Kidney (tissue), 13 donors: ENCODE measurements at regions not wholly inside any gene's neighbourhood (a gene's known extent, or its start where the extent isn't known, plus 50 kb on each side); places are given as distances from the start of the nearest gene placed in this dataset.

Source experiments
- DNase-seq, 5 donors: peaks; one replicate each; pipeline ENCODE4 v3.0.0-alpha.2; 2013 to 2020
- FAIRE-seq: peaks from 2 replicates; lab custom pipeline; 2012; peaks lifted over from hg19 to GRCh38; lab: Jason Lieb, UNC
- H3K27ac ChIP-seq, 2 donors: one replicate each; pipeline ENCODE4 v1.7.0; 2013; ENCODE audit warnings: low read depth in 2 of 2, low read length in 2 of 2, inconsistent platforms in 1 of 2
- H3K27me3 ChIP-seq: one replicate; pipeline ENCODE4 v1.7.1; 2013; ENCODE audit warnings: low read length, inconsistent platforms; ENCODE audit not compliant: control insufficient read depth, insufficient read depth
- H3K36me3 ChIP-seq, 3 donors: one replicate each; pipeline versions ENCODE4 v1.7.0 to v1.7.1; 2013; ENCODE audit warnings: low read length in 3 of 3, control low read depth in 1 of 3, inconsistent platforms in 1 of 3; ENCODE audit not compliant: insufficient read depth in 3 of 3, control insufficient read depth in 2 of 3
- H3K4me1 ChIP-seq, 3 donors: one replicate each; pipeline versions ENCODE4 v1.7.0 to v1.7.1; 2013; ENCODE audit warnings: low read length in 3 of 3, inconsistent platforms in 1 of 3, low read depth in 1 of 3; ENCODE audit not compliant: control insufficient read depth in 2 of 3, insufficient read depth in 2 of 3
- H3K4me3 ChIP-seq, 3 donors: one replicate each; pipeline versions ENCODE4 v1.7.0 to v1.8.1; 2013; ENCODE audit warnings: low read length in 3 of 3, control low read depth in 1 of 3, inconsistent platforms in 1 of 3
- H3K9ac ChIP-seq, 3 donors: one replicate each; pipeline versions ENCODE4 v1.7.0 to v1.7.1; 2013; ENCODE audit warnings: low read length in 3 of 3, control low read depth in 1 of 3, inconsistent platforms in 1 of 3
- H3K9me3 ChIP-seq, 3 donors: one replicate each; pipeline versions ENCODE4 v1.7.0 to v1.7.1; 2013; ENCODE audit warnings: low read length in 3 of 3, control low read depth in 1 of 3, inconsistent platforms in 1 of 3; ENCODE audit not compliant: control insufficient read depth in 2 of 3, insufficient read depth in 1 of 3
- intact Hi-C: fragments of 100-400 bp; cut with DNase I; formaldehyde crosslinking; loops from one replicate; pipeline ENCODE4 v1.11.1; 2022
- TF ChIP-seq, protein P1 (sequence below): IDR thresholded peaks from 3 replicates; pipeline ENCODE4 v1.5.1; 2012; ENCODE audit warnings: mild to moderate bottlenecking, moderate library complexity, borderline replicate concordance; ENCODE audit not compliant: insufficient read depth; ENCODE audit errors: extremely low read depth
- donor health status: control.
- donor health status: control.
- donor health status: control.
- donor health status: control.
- donor health status: control.
- donor health status: DM: yes; HTN: yes; CAD: no.
- donor health status: Normal renal cell carcinoma (clear cell type).

DNA sequence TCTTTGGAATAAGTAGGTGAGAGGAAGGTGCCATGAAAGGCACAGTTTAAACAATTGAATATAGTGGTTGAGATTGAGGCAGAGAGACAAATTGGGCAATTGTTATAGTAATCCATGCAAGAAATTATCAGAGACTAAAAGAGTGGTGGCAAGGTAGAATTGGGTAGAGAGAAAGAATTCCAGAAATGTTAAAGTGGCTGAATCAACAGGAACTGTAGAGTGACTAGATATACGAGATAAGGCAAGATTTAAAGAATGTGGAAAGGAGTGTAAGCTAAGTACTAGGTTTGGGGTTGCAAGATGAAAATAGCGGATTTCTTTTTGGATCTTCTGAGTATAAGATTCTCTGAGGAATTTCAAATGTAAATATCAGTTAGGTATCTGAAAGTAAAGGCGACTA, 285.2 kb downstream of the DMRTA1 start:
- Histone ChIP-seq H3K27ac (no peak overlapping the region), H3K27me3 (no peaks in the 10 kb centered on the region), H3K36me3 (no peaks in the 10 kb centered on the region), H3K4me1 (no peaks in the 10 kb centered on the region), H3K9ac (no peak overlapping the region), H3K9me3 (peaks cover 0 to 3% (median 2%) of the 10 kb centered on the region in 3 donors), H3K4me3 (no peak overlapping the region)
- intact Hi-C loops: no loop called here
- FAIRE-seq: no peak
- TF ChIP-seq, protein P1, sequence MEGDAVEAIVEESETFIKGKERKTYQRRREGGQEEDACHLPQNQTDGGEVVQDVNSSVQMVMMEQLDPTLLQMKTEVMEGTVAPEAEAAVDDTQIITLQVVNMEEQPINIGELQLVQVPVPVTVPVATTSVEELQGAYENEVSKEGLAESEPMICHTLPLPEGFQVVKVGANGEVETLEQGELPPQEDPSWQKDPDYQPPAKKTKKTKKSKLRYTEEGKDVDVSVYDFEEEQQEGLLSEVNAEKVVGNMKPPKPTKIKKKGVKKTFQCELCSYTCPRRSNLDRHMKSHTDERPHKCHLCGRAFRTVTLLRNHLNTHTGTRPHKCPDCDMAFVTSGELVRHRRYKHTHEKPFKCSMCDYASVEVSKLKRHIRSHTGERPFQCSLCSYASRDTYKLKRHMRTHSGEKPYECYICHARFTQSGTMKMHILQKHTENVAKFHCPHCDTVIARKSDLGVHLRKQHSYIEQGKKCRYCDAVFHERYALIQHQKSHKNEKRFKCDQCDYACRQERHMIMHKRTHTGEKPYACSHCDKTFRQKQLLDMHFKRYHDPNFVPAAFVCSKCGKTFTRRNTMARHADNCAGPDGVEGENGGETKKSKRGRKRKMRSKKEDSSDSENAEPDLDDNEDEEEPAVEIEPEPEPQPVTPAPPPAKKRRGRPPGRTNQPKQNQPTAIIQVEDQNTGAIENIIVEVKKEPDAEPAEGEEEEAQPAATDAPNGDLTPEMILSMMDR: no peak
- DNase-seq: no peak

- Histone ChIP-seq H3K9ac (no peak overlapping the region), H3K36me3 (no peaks in the 10 kb centered on the region), H3K4me3 (no peak overlapping the region), H3K27me3 (no peaks in the 10 kb centered on the region), H3K9me3 (no peaks in the 10 kb centered on the region), H3K27ac (no peak overlapping the region), H3K4me1 (no peaks in the 10 kb centered on the region)
- intact Hi-C loops: no loop called here
- DNase-seq (no peak), FAIRE-seq (no peak)
- TF ChIP-seq, protein P1: no peak
Measured at GRCh38 chr9:22739712-22740111, 293.1 kb downstream of the DMRTA1 start.

- no peaks in the 10 kb centered on the region for H3K4me1 ChIP-seq
- no peak overlapping the region for H3K27ac ChIP-seq
- H3K9me3 ChIP-seq: no peaks in the 10 kb centered on the region
- DNase-seq: no peak
- FAIRE-seq: no peak
- H3K9ac ChIP-seq: no peak overlapping the region
- TF ChIP-seq, protein P1: no peak
- no peaks in the 10 kb centered on the region for H3K27me3 ChIP-seq
- intact Hi-C loops: no loop called here
- no peaks in the 10 kb centered on the region for H3K36me3 ChIP-seq
- no peak overlapping the region for H3K4me3 ChIP-seq
Measured at GRCh38 chr9:22740781-22741180, 294.2 kb downstream of the DMRTA1 start.

GRCh38 chr9:22742401-22742800, 295.8 kb downstream of the DMRTA1 start:
- Histone ChIP-seq H3K36me3 (no peaks in the 10 kb centered on the region), H3K9ac (no peak overlapping the region), H3K9me3 (no peaks in the 10 kb centered on the region), H3K4me1 (no peaks in the 10 kb centered on the region), H3K4me3 (no peak overlapping the region), H3K27ac (no peak overlapping the region), H3K27me3 (no peaks in the 10 kb centered on the region)
- TF ChIP-seq, protein P1: no peak
- no peak for DNase-seq
- FAIRE-seq: no peak
- intact Hi-C loops: no loop called here
